Activated T-helper 1 cell treated with anti-CD3 and anti-CD28 coated beads, Interleukin-12 subunit alpha, Interleukin-12 subunit beta, Interleukin-2, Interleukin-4 antibody, amounts not matched to agents 30 ng/mL and 10 ng/mL and 1 ng/mL, durations not matched to agents 14 hours and 24 hours and 36 hours (primary cell): ENCODE measurements at regions not wholly inside any gene's neighbourhood (a gene's known extent, or its start where the extent isn't known, plus 50 kb on each side); places are given as distances from the start of the nearest gene placed in this dataset.

Experiments
- DNase-seq: peaks from one replicate; pipeline ENCODE4 v3.0.0; 2021; ENCODE audit warnings: low spot score
- H3K27ac Mint-ChIP-seq: one replicate; pipeline ENCODE4 v1.8.0; 2021; ENCODE audit warnings: mild to moderate bottlenecking, mixed read lengths
- H3K27me3 Mint-ChIP-seq: one replicate; pipeline ENCODE4 v1.8.0; 2022; ENCODE audit warnings: mild to moderate bottlenecking, moderate library complexity, mixed read lengths; ENCODE audit not compliant: insufficient read depth
- H3K36me3 Mint-ChIP-seq: one replicate; pipeline ENCODE4 v1.8.0; 2021; ENCODE audit warnings: low read depth, mixed read lengths
- H3K4me1 Mint-ChIP-seq: one replicate; pipeline ENCODE4 v1.8.0; 2021; ENCODE audit warnings: low read depth, mixed read lengths
- H3K4me3 Mint-ChIP-seq: one replicate; pipeline ENCODE4 v1.8.0; 2021; ENCODE audit warnings: mild to moderate bottlenecking, moderate library complexity, mixed read lengths
- H3K9me3 Mint-ChIP-seq: one replicate; pipeline ENCODE4 v1.8.0; 2021; ENCODE audit warnings: mixed read lengths
- intact Hi-C: fragments of 100-400 bp; cut with micrococcal nuclease; formaldehyde crosslinking; loops from one replicate; pipeline ENCODE4 v1.15.1; 2024

GRCh38 chr13:43990021-43990420 lies 110.3 kb downstream of the LACC1 start:
- no peak overlapping the region for H3K27ac Mint-ChIP-seq

DNA sequence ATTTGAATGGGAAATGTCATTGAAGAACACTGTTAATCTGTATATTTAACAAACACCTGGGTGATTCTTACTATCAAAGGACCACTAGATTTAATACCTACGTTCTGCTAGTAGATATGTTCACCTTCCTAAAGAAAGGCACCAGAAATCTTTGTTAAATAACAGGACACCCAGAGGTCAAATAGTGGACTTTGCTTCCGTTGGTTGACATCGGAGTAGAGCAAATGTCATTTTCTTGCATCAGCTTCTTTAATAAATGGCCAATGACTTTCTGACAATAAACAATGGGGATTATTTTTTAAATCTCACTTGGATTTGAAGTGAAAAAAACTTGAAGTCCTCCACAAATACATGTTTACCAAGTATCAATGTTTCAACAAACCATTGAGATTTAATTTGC lies 111.1 kb downstream of the LACC1 start:
- DNase-seq: no peak
- H3K27me3 Mint-ChIP-seq: peaks cover 4% of the 10 kb centered on the region
- peaks cover 9% of the 10 kb centered on the region for H3K9me3 Mint-ChIP-seq
- no peaks in the 10 kb centered on the region for H3K36me3 Mint-ChIP-seq
- no peak overlapping the region for H3K27ac Mint-ChIP-seq
- intact Hi-C loops: no loop called here
- no peak overlapping the region for H3K4me3 Mint-ChIP-seq
- H3K4me1 Mint-ChIP-seq: no peaks in the 10 kb centered on the region

More at GRCh38 chr13:43990021-43990420, 110.3 kb downstream of the LACC1 start:
- Mint-ChIP-seq H3K4me1 (no peaks in the 10 kb centered on the region), H3K9me3 (peaks cover 4% of the 10 kb centered on the region), H3K27me3 (peaks cover 1% of the 10 kb centered on the region), H3K4me3 (no peak overlapping the region), H3K36me3 (no peaks in the 10 kb centered on the region)
- no peak for DNase-seq
- intact Hi-C loops: no loop called here

DNA sequence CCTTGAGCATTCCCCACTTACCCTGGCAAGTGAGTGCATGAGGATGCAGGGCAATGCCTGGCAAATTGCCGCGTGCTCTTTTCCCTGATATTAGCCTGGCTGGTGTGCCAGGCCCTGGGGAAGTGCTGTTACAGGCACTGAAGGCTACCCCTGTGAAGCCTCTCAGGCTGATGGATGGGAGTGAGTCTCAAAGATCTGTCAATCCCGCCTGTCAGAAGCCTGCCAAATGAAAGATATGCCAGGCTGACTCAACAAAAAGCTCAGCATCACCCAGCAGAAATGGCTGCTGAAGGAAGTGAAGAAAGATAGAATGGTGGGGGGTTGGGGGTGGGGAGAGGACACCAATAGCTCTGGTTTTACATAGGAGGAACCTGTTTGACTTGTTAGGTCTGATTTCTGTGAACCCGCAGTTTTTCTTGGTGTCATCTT lies 112.1 kb downstream of the LACC1 start:
- no peaks in the 10 kb centered on the region for H3K4me1 Mint-ChIP-seq
- intact Hi-C loops: no loop called here
- peaks cover 2% of the 10 kb centered on the region for H3K27me3 Mint-ChIP-seq
- H3K36me3 Mint-ChIP-seq: no peaks in the 10 kb centered on the region
- H3K9me3 Mint-ChIP-seq: peaks cover 10% of the 10 kb centered on the region
- no peak for DNase-seq
- H3K27ac Mint-ChIP-seq: no peak overlapping the region
- H3K4me3 Mint-ChIP-seq: no peak overlapping the region

- H3K36me3 Mint-ChIP-seq: no peaks in the 10 kb centered on the region
- no peak for DNase-seq
- H3K9me3 Mint-ChIP-seq: peaks cover 10% of the 10 kb centered on the region
- H3K4me3 Mint-ChIP-seq: no peak overlapping the region
- H3K4me1 Mint-ChIP-seq: no peaks in the 10 kb centered on the region
- peaks cover 2% of the 10 kb centered on the region for H3K27me3 Mint-ChIP-seq
- intact Hi-C loops: no loop called here
- no peak overlapping the region for H3K27ac Mint-ChIP-seq
Measured at GRCh38 chr13:43992211-43992610, 112.5 kb downstream of the LACC1 start.

GRCh38 chr13:43994999-43995859 lies 115.5 kb downstream of the LACC1 start:
- peaks cover 4% of the 10 kb centered on the region for H3K27me3 Mint-ChIP-seq
- intact Hi-C loops: no loop called here
- H3K4me3 Mint-ChIP-seq: no peak overlapping the region
- DNase-seq: no peak
- H3K4me1 Mint-ChIP-seq: no peaks in the 10 kb centered on the region
- no peaks in the 10 kb centered on the region for H3K36me3 Mint-ChIP-seq
- peaks cover 10% of the 10 kb centered on the region for H3K9me3 Mint-ChIP-seq
- no peak overlapping the region for H3K27ac Mint-ChIP-seq

- H3K9me3 Mint-ChIP-seq: peaks cover 10% of the 10 kb centered on the region
- H3K27me3 Mint-ChIP-seq: peaks cover 4% of the 10 kb centered on the region
- no peaks in the 10 kb centered on the region for H3K36me3 Mint-ChIP-seq
- intact Hi-C loops: no loop called here
- no peak overlapping the region for H3K27ac Mint-ChIP-seq
- DNase-seq: no peak
- no peak overlapping the region for H3K4me3 Mint-ChIP-seq
- H3K4me1 Mint-ChIP-seq: no peaks in the 10 kb centered on the region
Measured at GRCh38 chr13:43996221-43996620, 116.5 kb downstream of the LACC1 start.

DNA sequence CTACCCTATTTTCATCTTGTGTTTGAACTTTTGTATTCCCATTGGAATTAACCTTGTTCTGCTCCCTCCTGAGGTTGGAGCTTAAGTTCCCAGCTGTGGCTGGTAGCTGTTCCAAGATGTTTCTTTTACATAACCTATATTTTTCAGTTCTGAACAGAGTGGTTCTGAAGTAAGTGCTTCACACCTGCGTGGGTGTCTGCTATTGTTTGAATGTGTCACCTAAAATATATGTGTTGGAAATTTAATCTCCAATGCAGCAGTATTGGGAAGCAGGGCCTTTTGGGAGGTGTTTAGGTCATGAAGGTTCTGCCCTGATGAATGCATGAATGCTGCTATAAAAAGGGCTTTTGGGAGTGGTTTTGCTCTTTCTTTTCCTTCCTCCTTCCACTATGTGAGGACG lies 123.8 kb downstream of the LACC1 start:
- Mint-ChIP-seq H3K27ac (no peak overlapping the region), H3K9me3 (no peaks in the 10 kb centered on the region), H3K4me3 (no peak overlapping the region), H3K36me3 (no peaks in the 10 kb centered on the region), H3K27me3 (peaks cover 6% of the 10 kb centered on the region), H3K4me1 (no peaks in the 10 kb centered on the region)
- intact Hi-C loops: no loop called here
- no peak for DNase-seq

DNA sequence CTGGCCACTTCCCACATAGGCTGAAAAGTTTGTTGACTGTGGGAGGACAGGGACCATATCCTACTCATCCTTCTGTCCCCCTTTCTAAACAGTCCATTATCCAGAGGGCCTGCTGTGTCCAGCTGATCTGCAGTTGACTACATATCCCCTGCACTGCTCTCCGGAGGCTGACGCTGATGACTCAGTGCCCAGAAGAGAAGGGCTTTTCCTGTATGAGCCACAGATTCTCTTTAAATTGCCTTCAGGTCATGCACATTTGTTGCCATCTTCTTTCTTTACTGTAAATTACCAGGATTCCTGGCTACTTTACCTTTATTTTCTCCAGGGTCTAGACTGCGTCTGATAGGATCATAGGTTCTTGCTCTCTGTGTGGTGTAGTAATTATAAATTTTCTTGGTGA lies 125.2 kb downstream of the LACC1 start:
- H3K27ac Mint-ChIP-seq: no peak overlapping the region
- H3K4me3 Mint-ChIP-seq: no peak overlapping the region
- no peaks in the 10 kb centered on the region for H3K36me3 Mint-ChIP-seq
- H3K4me1 Mint-ChIP-seq: no peaks in the 10 kb centered on the region
- H3K27me3 Mint-ChIP-seq: peaks cover 10% of the 10 kb centered on the region
- intact Hi-C loops: no loop called here
- no peak for DNase-seq
- H3K9me3 Mint-ChIP-seq: no peaks in the 10 kb centered on the region

DNA sequence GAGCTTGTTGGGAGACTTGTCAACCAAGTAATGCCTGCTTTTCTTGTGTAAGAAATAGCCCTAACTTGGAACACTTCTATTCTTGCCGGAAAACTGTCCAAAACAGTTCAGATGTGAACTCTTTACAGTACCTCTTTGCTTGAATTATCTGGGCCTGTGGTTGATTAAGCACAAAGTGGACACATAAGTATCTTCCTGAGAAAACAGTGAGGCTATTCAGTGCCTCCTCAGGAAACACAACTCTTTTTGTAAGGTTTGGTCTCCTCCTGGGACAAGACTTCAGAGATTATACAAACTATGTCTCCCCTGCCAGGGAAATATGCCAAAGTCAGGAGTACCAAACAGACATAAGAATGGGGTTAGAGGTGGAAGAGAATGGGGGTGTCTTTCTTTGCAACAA lies 127.7 kb downstream of the LACC1 start:
- Mint-ChIP-seq H3K27ac (no peak overlapping the region), H3K4me3 (no peak overlapping the region), H3K36me3 (no peaks in the 10 kb centered on the region), H3K4me1 (no peaks in the 10 kb centered on the region), H3K9me3 (no peaks in the 10 kb centered on the region), H3K27me3 (peaks cover 7% of the 10 kb centered on the region)
- intact Hi-C loops: no loop called here
- DNase-seq: no peak

GRCh38 chr13:44011036-44011435 lies 131.3 kb downstream of the LACC1 start:
- Mint-ChIP-seq H3K27ac (no peak overlapping the region), H3K4me1 (no peaks in the 10 kb centered on the region), H3K4me3 (no peak overlapping the region), H3K27me3 (peaks cover 8% of the 10 kb centered on the region), H3K36me3 (no peaks in the 10 kb centered on the region), H3K9me3 (no peaks in the 10 kb centered on the region)
- intact Hi-C loops: no loop called here
- no peak for DNase-seq

- intact Hi-C loops: no loop called here
- no peak for DNase-seq
- Mint-ChIP-seq H3K27me3 (peaks cover 6% of the 10 kb centered on the region), H3K4me1 (no peaks in the 10 kb centered on the region), H3K4me3 (no peak overlapping the region), H3K9me3 (no peaks in the 10 kb centered on the region), H3K27ac (no peak overlapping the region), H3K36me3 (no peaks in the 10 kb centered on the region)
Measured at GRCh38 chr13:44012910-44013757, 133.4 kb downstream of the LACC1 start.

DNA sequence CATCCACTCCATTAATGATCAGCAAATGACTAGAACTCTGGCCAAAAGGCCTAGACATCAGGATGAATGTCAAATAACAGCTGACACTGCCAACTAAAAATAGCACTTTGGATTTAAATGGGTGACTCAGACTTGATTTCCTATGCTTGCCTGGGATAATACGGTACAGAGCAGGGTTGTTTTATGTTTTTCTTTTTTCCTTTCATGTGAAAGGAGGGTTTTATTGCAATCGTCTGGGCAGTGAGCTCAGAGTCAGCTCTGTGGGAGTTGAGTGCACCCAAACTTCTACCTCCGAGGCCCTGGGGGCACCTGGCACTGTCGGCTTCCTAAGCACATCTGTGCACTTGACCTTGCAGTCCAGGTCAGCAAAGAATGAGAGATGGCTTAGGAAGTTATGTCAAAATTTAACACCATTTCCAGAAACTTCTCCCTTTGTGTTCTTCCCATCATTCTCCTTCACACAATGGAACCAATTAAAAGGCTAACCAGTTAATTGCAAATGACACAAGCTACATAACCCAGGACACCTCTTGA lies 134.1 kb downstream of the LACC1 start:
- no peaks in the 10 kb centered on the region for H3K4me1 Mint-ChIP-seq
- no peak overlapping the region for H3K4me3 Mint-ChIP-seq
- H3K9me3 Mint-ChIP-seq: no peaks in the 10 kb centered on the region
- H3K27me3 Mint-ChIP-seq: peaks cover 6% of the 10 kb centered on the region
- DNase-seq: no peak
- H3K27ac Mint-ChIP-seq: no peak overlapping the region
- intact Hi-C loops: no loop called here
- no peaks in the 10 kb centered on the region for H3K36me3 Mint-ChIP-seq

- Mint-ChIP-seq H3K27ac (no peak overlapping the region), H3K4me1 (no peaks in the 10 kb centered on the region), H3K36me3 (no peaks in the 10 kb centered on the region), H3K4me3 (no peak overlapping the region), H3K9me3 (no peaks in the 10 kb centered on the region), H3K27me3 (peaks cover 2% of the 10 kb centered on the region)
- DNase-seq: no peak
- intact Hi-C loops: no loop called here
Measured at GRCh38 chr13:44014501-44014900, 134.8 kb downstream of the LACC1 start.
